ENCODE measurements at regions not wholly inside any gene's neighbourhood (a gene's known extent, or its start where the extent isn't known, plus 50 kb on each side); places are given as distances from the start of the nearest gene placed in this dataset.

- TF ChIP-seq CTCF (IDR thresholded peaks at IDR 0.05), result no peak
- no peak for TF ChIP-seq POLR2A (IDR thresholded peaks at IDR 0.05)
Observed at GRCh38 chr22:49540084-49540912, 287.4 kb downstream of the BRD1 start.

Measured in esophagus squamous epithelium (tissue), 4 donors.